ENCODE measurements at regions not wholly inside any gene's neighbourhood (a gene's known extent, or its start where the extent isn't known, plus 50 kb on each side); places are given as distances from the start of the nearest gene placed in this dataset.

DNA sequence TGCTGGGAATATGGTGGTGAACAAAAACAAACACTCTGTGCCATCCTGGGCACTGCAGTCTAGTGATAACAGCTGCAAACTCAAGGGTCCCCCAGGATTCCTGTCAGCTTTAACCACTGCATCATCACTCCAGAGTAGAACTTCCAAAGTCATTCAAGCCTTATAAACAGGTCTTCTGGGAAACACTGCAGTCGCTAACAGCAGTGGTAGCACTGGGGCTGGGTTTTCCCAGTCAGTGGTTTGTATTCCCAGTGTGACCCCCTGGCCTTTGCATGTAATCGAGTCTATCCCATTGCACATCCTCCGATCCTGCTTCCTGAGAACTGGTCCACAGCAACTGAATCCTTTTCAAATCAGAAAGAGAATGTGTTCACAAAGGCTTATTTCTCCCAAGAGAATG, 623.5 kb downstream of the EDEM1 start:
- TF ChIP-seq, protein P1, sequence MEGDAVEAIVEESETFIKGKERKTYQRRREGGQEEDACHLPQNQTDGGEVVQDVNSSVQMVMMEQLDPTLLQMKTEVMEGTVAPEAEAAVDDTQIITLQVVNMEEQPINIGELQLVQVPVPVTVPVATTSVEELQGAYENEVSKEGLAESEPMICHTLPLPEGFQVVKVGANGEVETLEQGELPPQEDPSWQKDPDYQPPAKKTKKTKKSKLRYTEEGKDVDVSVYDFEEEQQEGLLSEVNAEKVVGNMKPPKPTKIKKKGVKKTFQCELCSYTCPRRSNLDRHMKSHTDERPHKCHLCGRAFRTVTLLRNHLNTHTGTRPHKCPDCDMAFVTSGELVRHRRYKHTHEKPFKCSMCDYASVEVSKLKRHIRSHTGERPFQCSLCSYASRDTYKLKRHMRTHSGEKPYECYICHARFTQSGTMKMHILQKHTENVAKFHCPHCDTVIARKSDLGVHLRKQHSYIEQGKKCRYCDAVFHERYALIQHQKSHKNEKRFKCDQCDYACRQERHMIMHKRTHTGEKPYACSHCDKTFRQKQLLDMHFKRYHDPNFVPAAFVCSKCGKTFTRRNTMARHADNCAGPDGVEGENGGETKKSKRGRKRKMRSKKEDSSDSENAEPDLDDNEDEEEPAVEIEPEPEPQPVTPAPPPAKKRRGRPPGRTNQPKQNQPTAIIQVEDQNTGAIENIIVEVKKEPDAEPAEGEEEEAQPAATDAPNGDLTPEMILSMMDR (IDR thresholded peaks at IDR 0.05; ENCODE audit: insufficient read depth, low read depth, low read length) = no peak
- no peak for TF ChIP-seq EZH2 (IDR thresholded peaks at IDR 0.05; ENCODE audit: insufficient read depth, low read length)
